HepG2 (cell line): ENCODE measurements at regions not wholly inside any gene's neighbourhood (a gene's known extent, or its start where the extent isn't known, plus 50 kb on each side); places are given as distances from the start of the nearest gene placed in this dataset.
A peak's percentile ranks its signal among the peaks of the same experiment; 100 is the strongest.

Source experiments
- ATF1 ChIP-seq: IDR thresholded peaks from 2 replicates; pipeline ENCODE4 v1.6.1; 2016; ENCODE audit warnings: mild to moderate bottlenecking, control low read depth
- CCAR2 ChIP-seq: fragments of 200-400 bp; formaldehyde crosslinking; optimal IDR thresholded peaks from 2 replicates; pipeline ENCODE3; 2018; ENCODE audit warnings: low read depth, mild to moderate bottlenecking, low read length, moderate library complexity
- GTF3A ChIP-seq: sonication (generic); formaldehyde crosslinking; conservative IDR thresholded peaks from 2 replicates; pipeline ENCODE4 v1.4.0; 2020; ENCODE audit warnings: mild to moderate bottlenecking, missing genetic modification reagents
- HDAC2 ChIP-seq: sonication (generic); formaldehyde crosslinking; IDR thresholded peaks from 2 replicates; pipeline ENCODE4 v1.4.0; 2020; ENCODE audit warnings: missing genetic modification reagents
- HMGA1 ChIP-seq: sonication (generic); formaldehyde crosslinking; conservative IDR thresholded peaks from 2 replicates; pipeline ENCODE4 v1.4.0; 2020; ENCODE audit warnings: missing genetic modification reagents
- NKX3-1 ChIP-seq: sonication (generic); formaldehyde crosslinking; IDR thresholded peaks from 2 replicates; pipeline ENCODE4 v1.5.0; 2020; ENCODE audit warnings: missing genetic modification reagents
- NONO ChIP-seq, 2 experiments: fragments of 450-650 bp in 1 of 2; sonication (generic) in 1 of 2; formaldehyde crosslinking in 1 of 2; IDR thresholded peaks in 1 of 2; conservative IDR thresholded peaks in 1 of 2; 2 replicates each; pipeline versions ENCODE4 v1.6.1 to v1.8.0; 2017 to 2022; ENCODE audit warnings: mild to moderate bottlenecking in 1 of 2, missing genetic modification reagents in 1 of 2, moderate library complexity in 1 of 2
- POLR2A ChIP-seq, 2 experiments: IDR thresholded peaks; 2 replicates each; pipeline ENCODE4 v1.6.1; 2011; ENCODE audit warnings: low read depth in 2 of 2, low read length in 2 of 2, mild to moderate bottlenecking in 1 of 2, moderate library complexity in 1 of 2; ENCODE audit not compliant: insufficient read depth in 1 of 2
- POLR2AphosphoS2 ChIP-seq: IDR thresholded peaks from 2 replicates; pipeline ENCODE4 v1.6.1; 2011; ENCODE audit warnings: low read depth, low read length, improper control_type of control experiment
- REXO4 ChIP-seq: sonication (generic); formaldehyde crosslinking; IDR thresholded peaks from 2 replicates; pipeline ENCODE4 v1.8.0; 2022; ENCODE audit warnings: missing genetic modification reagents, mild to moderate bottlenecking, borderline replicate concordance
- SALL1 ChIP-seq: sonication (generic); formaldehyde crosslinking; IDR thresholded peaks from 2 replicates; pipeline ENCODE4 v1.8.0; 2022; ENCODE audit warnings: mild to moderate bottlenecking, missing genetic modification reagents
- STAG1 ChIP-seq: sonication (generic); formaldehyde crosslinking; IDR thresholded peaks from 2 replicates; pipeline ENCODE4 v1.4.0; 2020; ENCODE audit warnings: missing genetic modification reagents
- ZNF3 ChIP-seq: IDR thresholded peaks from 2 replicates; pipeline ENCODE4 v1.7.0; 2017; ENCODE audit warnings: inconsistent platforms
- ZNF570 ChIP-seq: sonication (generic); formaldehyde crosslinking; IDR thresholded peaks from 2 replicates; pipeline ENCODE4 v1.4.0; 2020; ENCODE audit warnings: mild to moderate bottlenecking, missing genetic modification reagents, borderline replicate concordance
- ZNF589 ChIP-seq: sonication (generic); formaldehyde crosslinking; conservative IDR thresholded peaks from 2 replicates; pipeline ENCODE4 v1.8.0; 2022; ENCODE audit warnings: mild to moderate bottlenecking, moderate library complexity, missing genetic modification reagents
- ZNF788 ChIP-seq: sonication (generic); formaldehyde crosslinking; IDR thresholded peaks from 2 replicates; pipeline ENCODE4 v1.5.0; 2020; ENCODE audit warnings: mild to moderate bottlenecking, missing genetic modification reagents, borderline replicate concordance
- TF ChIP-seq, protein P1 (sequence below): sonication (generic); formaldehyde crosslinking; conservative IDR thresholded peaks from 2 replicates; pipeline ENCODE4 v1.4.0; 2020; ENCODE audit warnings: mild to moderate bottlenecking, missing genetic modification reagents, moderate library complexity
- TF ChIP-seq, protein P2 (sequence below): IDR thresholded peaks from 2 replicates; pipeline ENCODE4 v1.6.1; 2016; ENCODE audit warnings: low read depth, control low read depth
- TF ChIP-seq, protein P3 (sequence below): sonication (generic); formaldehyde crosslinking; IDR thresholded peaks from 2 replicates; pipeline ENCODE4 v1.4.0; 2020; ENCODE audit warnings: missing genetic modification reagents, borderline replicate concordance
- TF ChIP-seq, protein P4 (sequence below): sonication (generic); formaldehyde crosslinking; IDR thresholded peaks from 2 replicates; pipeline ENCODE4 v1.5.0; 2020; ENCODE audit warnings: mild to moderate bottlenecking, missing genetic modification reagents, borderline replicate concordance

GRCh38 chr2:8103085-8103708, 578.7 kb upstream of the ID2 start (continued):
- TF ChIP-seq, protein P1, sequence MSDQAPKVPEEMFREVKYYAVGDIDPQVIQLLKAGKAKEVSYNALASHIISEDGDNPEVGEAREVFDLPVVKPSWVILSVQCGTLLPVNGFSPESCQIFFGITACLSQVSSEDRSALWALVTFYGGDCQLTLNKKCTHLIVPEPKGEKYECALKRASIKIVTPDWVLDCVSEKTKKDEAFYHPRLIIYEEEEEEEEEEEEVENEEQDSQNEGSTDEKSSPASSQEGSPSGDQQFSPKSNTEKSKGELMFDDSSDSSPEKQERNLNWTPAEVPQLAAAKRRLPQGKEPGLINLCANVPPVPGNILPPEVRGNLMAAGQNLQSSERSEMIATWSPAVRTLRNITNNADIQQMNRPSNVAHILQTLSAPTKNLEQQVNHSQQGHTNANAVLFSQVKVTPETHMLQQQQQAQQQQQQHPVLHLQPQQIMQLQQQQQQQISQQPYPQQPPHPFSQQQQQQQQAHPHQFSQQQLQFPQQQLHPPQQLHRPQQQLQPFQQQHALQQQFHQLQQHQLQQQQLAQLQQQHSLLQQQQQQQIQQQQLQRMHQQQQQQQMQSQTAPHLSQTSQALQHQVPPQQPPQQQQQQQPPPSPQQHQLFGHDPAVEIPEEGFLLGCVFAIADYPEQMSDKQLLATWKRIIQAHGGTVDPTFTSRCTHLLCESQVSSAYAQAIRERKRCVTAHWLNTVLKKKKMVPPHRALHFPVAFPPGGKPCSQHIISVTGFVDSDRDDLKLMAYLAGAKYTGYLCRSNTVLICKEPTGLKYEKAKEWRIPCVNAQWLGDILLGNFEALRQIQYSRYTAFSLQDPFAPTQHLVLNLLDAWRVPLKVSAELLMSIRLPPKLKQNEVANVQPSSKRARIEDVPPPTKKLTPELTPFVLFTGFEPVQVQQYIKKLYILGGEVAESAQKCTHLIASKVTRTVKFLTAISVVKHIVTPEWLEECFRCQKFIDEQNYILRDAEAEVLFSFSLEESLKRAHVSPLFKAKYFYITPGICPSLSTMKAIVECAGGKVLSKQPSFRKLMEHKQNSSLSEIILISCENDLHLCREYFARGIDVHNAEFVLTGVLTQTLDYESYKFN (CRISPR knock-in tag): peak; percentile 97
- peak; percentile 97 for TF ChIP-seq NKX3-1 (CRISPR knock-in tag)
- TF ChIP-seq STAG1: peak; percentile 48
- TF ChIP-seq ZNF3: peak; percentile 37; the same call in 1 of the 2 replicates
- TF ChIP-seq POLR2A (IDR thresholded peaks at IDR 0.05; ENCODE audit: insufficient read depth in 1 of 2, low read depth in 2 of 2, low read length in 2 of 2): no peak
- TF ChIP-seq GTF3A (CRISPR knock-in tag): no peak
- TF ChIP-seq ZNF589 (CRISPR knock-in tag): no peak
- no peak for TF ChIP-seq HMGA1 (CRISPR knock-in tag)
- TF ChIP-seq, protein P2, sequence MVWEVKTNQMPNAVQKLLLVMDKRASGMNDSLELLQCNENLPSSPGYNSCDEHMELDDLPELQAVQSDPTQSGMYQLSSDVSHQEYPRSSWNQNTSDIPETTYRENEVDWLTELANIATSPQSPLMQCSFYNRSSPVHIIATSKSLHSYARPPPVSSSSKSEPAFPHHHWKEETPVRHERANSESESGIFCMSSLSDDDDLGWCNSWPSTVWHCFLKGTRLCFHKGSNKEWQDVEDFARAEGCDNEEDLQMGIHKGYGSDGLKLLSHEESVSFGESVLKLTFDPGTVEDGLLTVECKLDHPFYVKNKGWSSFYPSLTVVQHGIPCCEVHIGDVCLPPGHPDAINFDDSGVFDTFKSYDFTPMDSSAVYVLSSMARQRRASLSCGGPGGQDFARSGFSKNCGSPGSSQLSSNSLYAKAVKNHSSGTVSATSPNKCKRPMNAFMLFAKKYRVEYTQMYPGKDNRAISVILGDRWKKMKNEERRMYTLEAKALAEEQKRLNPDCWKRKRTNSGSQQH: no peak
- TF ChIP-seq, protein P3, sequence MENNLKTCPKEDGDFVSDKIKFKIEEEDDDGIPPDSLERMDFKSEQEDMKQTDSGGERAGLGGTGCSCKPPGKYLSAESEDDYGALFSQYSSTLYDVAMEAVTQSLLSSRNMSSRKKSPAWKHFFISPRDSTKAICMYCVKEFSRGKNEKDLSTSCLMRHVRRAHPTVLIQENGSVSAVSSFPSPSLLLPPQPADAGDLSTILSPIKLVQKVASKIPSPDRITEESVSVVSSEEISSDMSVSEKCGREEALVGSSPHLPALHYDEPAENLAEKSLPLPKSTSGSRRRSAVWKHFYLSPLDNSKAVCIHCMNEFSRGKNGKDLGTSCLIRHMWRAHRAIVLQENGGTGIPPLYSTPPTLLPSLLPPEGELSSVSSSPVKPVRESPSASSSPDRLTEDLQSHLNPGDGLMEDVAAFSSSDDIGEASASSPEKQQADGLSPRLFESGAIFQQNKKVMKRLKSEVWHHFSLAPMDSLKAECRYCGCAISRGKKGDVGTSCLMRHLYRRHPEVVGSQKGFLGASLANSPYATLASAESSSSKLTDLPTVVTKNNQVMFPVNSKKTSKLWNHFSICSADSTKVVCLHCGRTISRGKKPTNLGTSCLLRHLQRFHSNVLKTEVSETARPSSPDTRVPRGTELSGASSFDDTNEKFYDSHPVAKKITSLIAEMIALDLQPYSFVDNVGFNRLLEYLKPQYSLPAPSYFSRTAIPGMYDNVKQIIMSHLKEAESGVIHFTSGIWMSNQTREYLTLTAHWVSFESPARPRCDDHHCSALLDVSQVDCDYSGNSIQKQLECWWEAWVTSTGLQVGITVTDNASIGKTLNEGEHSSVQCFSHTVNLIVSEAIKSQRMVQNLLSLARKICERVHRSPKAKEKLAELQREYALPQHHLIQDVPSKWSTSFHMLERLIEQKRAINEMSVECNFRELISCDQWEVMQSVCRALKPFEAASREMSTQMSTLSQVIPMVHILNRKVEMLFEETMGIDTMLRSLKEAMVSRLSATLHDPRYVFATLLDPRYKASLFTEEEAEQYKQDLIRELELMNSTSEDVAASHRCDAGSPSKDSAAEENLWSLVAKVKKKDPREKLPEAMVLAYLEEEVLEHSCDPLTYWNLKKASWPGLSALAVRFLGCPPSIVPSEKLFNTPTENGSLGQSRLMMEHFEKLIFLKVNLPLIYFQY (CRISPR knock-in tag): no peak
- peak; percentile 99 for TF ChIP-seq HDAC2 (CRISPR knock-in tag)
- TF ChIP-seq NONO (IDR thresholded peaks at IDR 0.05): no peak
- TF ChIP-seq NONO (CRISPR knock-in tag; conservative IDR thresholded peaks at IDR 0.05): 0 out of 2 replicates have a peak, but pooled peaks have one; percentile 44
- TF ChIP-seq ATF1 (CRISPR knock-in tag): peak; percentile 74
- no peak for TF ChIP-seq ZNF570 (CRISPR knock-in tag)
- TF ChIP-seq POLR2AphosphoS2: no peak
- TF ChIP-seq CCAR2: no peak
- no peak for TF ChIP-seq REXO4
- no peak for TF ChIP-seq ZNF788 (CRISPR knock-in tag)
- peak; percentile 97 for TF ChIP-seq SALL1 (CRISPR knock-in tag)
- TF ChIP-seq, protein P4, sequence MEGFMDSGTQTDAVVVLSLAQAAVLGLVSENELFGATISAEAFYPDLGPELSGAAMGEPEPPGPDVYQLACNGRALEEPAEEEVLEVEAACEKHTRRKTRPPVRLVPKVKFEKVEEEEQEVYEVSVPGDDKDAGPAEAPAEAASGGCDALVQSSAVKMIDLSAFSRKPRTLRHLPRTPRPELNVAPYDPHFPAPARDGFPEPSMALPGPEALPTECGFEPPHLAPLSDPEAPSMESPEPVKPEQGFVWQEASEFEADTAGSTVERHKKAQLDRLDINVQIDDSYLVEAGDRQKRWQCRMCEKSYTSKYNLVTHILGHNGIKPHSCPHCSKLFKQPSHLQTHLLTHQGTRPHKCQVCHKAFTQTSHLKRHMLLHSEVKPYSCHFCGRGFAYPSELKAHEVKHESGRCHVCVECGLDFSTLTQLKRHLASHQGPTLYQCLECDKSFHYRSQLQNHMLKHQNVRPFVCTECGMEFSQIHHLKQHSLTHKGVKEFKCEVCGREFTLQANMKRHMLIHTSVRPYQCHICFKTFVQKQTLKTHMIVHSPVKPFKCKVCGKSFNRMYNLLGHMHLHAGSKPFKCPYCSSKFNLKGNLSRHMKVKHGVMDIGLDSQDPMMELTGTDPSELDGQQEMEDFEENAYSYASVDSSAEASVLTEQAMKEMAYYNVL (CRISPR knock-in tag): peak; percentile 38; the same call in 1 of the 2 replicates
